IgD-negative memory B cell (primary cell): ENCODE measurements at regions not wholly inside any gene's neighbourhood (a gene's known extent, or its start where the extent isn't known, plus 50 kb on each side); places are given as distances from the start of the nearest gene placed in this dataset.
A peak's percentile ranks its signal among the peaks of the same experiment; 100 is the strongest.

Experiments used
- H3K27ac Mint-ChIP-seq, 3 donors: one replicate each; pipeline ENCODE4 v1.8.0; 2020 to 2022; ENCODE audit warnings: mild to moderate bottlenecking in 3 of 3, mixed read lengths in 3 of 3, moderate library complexity in 1 of 3
- H3K27me3 Mint-ChIP-seq: one replicate; pipeline ENCODE4 v1.8.0; 2021; ENCODE audit warnings: mixed read lengths
- H3K36me3 Mint-ChIP-seq: one replicate; pipeline ENCODE4 v1.8.0; 2020; ENCODE audit warnings: mild to moderate bottlenecking, mixed read lengths
- H3K4me1 Mint-ChIP-seq, 3 donors: one replicate each; pipeline ENCODE4 v1.8.0; 2020 to 2022; ENCODE audit warnings: mixed read lengths in 3 of 3, mild to moderate bottlenecking in 1 of 3
- H3K4me3 Mint-ChIP-seq, 4 donors: one replicate each; pipeline ENCODE4 v1.8.0; 2020 to 2022; ENCODE audit warnings: mild to moderate bottlenecking in 4 of 4, mixed read lengths in 4 of 4, moderate library complexity in 3 of 4
- H3K9me3 Mint-ChIP-seq, 3 donors: one replicate each; pipeline ENCODE4 v1.8.0; 2020 to 2021; ENCODE audit warnings: mixed read lengths in 3 of 3, mild to moderate bottlenecking in 1 of 3

- no peaks in the 10 kb centered on the region for H3K4me1 Mint-ChIP-seq
- no peak overlapping the region for H3K27ac Mint-ChIP-seq
- no peaks in the 10 kb centered on the region for H3K9me3 Mint-ChIP-seq
- H3K36me3 Mint-ChIP-seq = no peaks in the 10 kb centered on the region
- H3K4me3 Mint-ChIP-seq = no peak overlapping the region
- peaks cover 2% of the 10 kb centered on the region for H3K27me3 Mint-ChIP-seq
Observed at GRCh38 chr6:21947731-21948386, 349.0 kb downstream of the PRL start.

- Mint-ChIP-seq H3K27me3 (peaks cover 2% of the 10 kb centered on the region), H3K4me1 (no peaks in the 10 kb centered on the region), H3K9me3 (no peaks in the 10 kb centered on the region)
Observed at GRCh38 chr6:21949211-21949801, 347.5 kb downstream of the PRL start.

GRCh38 chr6:21952367-21952766, 344.5 kb downstream of the PRL start:
- no peaks in the 10 kb centered on the region for H3K36me3 Mint-ChIP-seq
- H3K27ac Mint-ChIP-seq = no peak overlapping the region
- H3K9me3 Mint-ChIP-seq = no peaks in the 10 kb centered on the region
- no peak overlapping the region for H3K4me3 Mint-ChIP-seq
- no peaks in the 10 kb centered on the region for H3K27me3 Mint-ChIP-seq
- no peaks in the 10 kb centered on the region for H3K4me1 Mint-ChIP-seq

More at GRCh38 chr6:21949211-21949801, 347.5 kb downstream of the PRL start:
- Mint-ChIP-seq H3K4me3 (no peak overlapping the region), H3K36me3 (no peaks in the 10 kb centered on the region), H3K27ac (no peak overlapping the region)

- no peaks in the 10 kb centered on the region for H3K4me1 Mint-ChIP-seq
- H3K9me3 Mint-ChIP-seq = peaks cover 0 to 2% (median 0%) of the 10 kb centered on the region in 3 donors
- H3K36me3 Mint-ChIP-seq = no peaks in the 10 kb centered on the region
- H3K27ac Mint-ChIP-seq = no peak overlapping the region
- no peak overlapping the region for H3K4me3 Mint-ChIP-seq
- H3K27me3 Mint-ChIP-seq = no peaks in the 10 kb centered on the region
Observed at GRCh38 chr6:21953831-21954801, 342.7 kb downstream of the PRL start.

- Mint-ChIP-seq H3K4me1 (no peaks in the 10 kb centered on the region), H3K27me3 (no peaks in the 10 kb centered on the region), H3K9me3 (peaks cover 0 to 2% (median 0%) of the 10 kb centered on the region in 3 donors), H3K36me3 (no peaks in the 10 kb centered on the region), H3K4me3 (no peak overlapping the region), H3K27ac (no peak overlapping the region)
Observed at GRCh38 chr6:21955053-21955595, 341.7 kb downstream of the PRL start.

- Mint-ChIP-seq H3K4me1 (no peaks in the 10 kb centered on the region), H3K4me3 (no peak overlapping the region), H3K36me3 (no peaks in the 10 kb centered on the region), H3K27ac (no peak overlapping the region), H3K27me3 (no peaks in the 10 kb centered on the region), H3K9me3 (peaks cover 0 to 2% (median 0%) of the 10 kb centered on the region in 3 donors)
Observed at GRCh38 chr6:21955951-21956350, 340.9 kb downstream of the PRL start.

GRCh38 chr6:21958428-21958827, 338.4 kb downstream of the PRL start:
- no peak overlapping the region for H3K27ac Mint-ChIP-seq
- no peak overlapping the region for H3K4me3 Mint-ChIP-seq
- no peaks in the 10 kb centered on the region for H3K27me3 Mint-ChIP-seq
- H3K4me1 Mint-ChIP-seq = no peaks in the 10 kb centered on the region
- H3K36me3 Mint-ChIP-seq = no peaks in the 10 kb centered on the region
- peaks cover 0 to 3% (median 2%) of the 10 kb centered on the region in 3 donors for H3K9me3 Mint-ChIP-seq

GRCh38 chr6:21961226-21961625, 335.6 kb downstream of the PRL start:
- Mint-ChIP-seq H3K36me3 (no peaks in the 10 kb centered on the region), H3K4me3 (no peak overlapping the region), H3K27ac (no peak overlapping the region), H3K9me3 (peaks cover 0 to 3% (median 2%) of the 10 kb centered on the region in 3 donors), H3K4me1 (peaks cover 0 to 2% (median 0%) of the 10 kb centered on the region in 3 donors), H3K27me3 (peaks cover 2% of the 10 kb centered on the region)

- Mint-ChIP-seq H3K36me3 (no peaks in the 10 kb centered on the region), H3K4me1 (peaks cover 0 to 2% (median 0%) of the 10 kb centered on the region in 3 donors), H3K4me3 (no peak overlapping the region), H3K9me3 (peaks cover 0 to 3% (median 0%) of the 10 kb centered on the region in 3 donors), H3K27ac (no peak overlapping the region), H3K27me3 (peaks cover 2% of the 10 kb centered on the region)
Observed at GRCh38 chr6:21965016-21965415, 331.8 kb downstream of the PRL start.

- H3K27ac Mint-ChIP-seq = no peak overlapping the region
- H3K36me3 Mint-ChIP-seq = no peaks in the 10 kb centered on the region
- peak overlapping the region in 1 of 4 donors; percentile 85 for H3K4me3 Mint-ChIP-seq
- peaks cover 0 to 3% (median 0%) of the 10 kb centered on the region in 3 donors for H3K9me3 Mint-ChIP-seq
- peaks cover 2% of the 10 kb centered on the region for H3K27me3 Mint-ChIP-seq
- H3K4me1 Mint-ChIP-seq = peaks cover 0 to 2% (median 0%) of the 10 kb centered on the region in 3 donors
Observed at GRCh38 chr6:21965953-21966539, 330.8 kb downstream of the PRL start.

GRCh38 chr6:21967056-21967974, 329.5 kb downstream of the PRL start:
- H3K4me3 Mint-ChIP-seq = no peak overlapping the region
- H3K27me3 Mint-ChIP-seq = peaks cover 2% of the 10 kb centered on the region
- H3K4me1 Mint-ChIP-seq = peaks cover 0 to 2% (median 0%) of the 10 kb centered on the region in 3 donors
- H3K9me3 Mint-ChIP-seq = peaks cover 0 to 4% (median 0%) of the 10 kb centered on the region in 3 donors
- peaks cover 2% of the 10 kb centered on the region for H3K36me3 Mint-ChIP-seq
- no peak overlapping the region for H3K27ac Mint-ChIP-seq

- no peak overlapping the region for H3K4me3 Mint-ChIP-seq
Observed at GRCh38 chr6:21968411-21968810, 328.4 kb downstream of the PRL start.

GRCh38 chr6:21969192-21969591, 327.6 kb downstream of the PRL start:
- Mint-ChIP-seq H3K36me3 (peaks cover 2% of the 10 kb centered on the region), H3K4me3 (no peak overlapping the region), H3K27ac (no peak overlapping the region), H3K4me1 (peaks cover 0 to 2% (median 0%) of the 10 kb centered on the region in 3 donors), H3K27me3 (peaks cover 2% of the 10 kb centered on the region), H3K9me3 (peaks cover 0 to 7% (median 5%) of the 10 kb centered on the region in 3 donors)

More at GRCh38 chr6:21968411-21968810, 328.4 kb downstream of the PRL start:
- peaks cover 0 to 7% (median 5%) of the 10 kb centered on the region in 3 donors for H3K9me3 Mint-ChIP-seq
- peaks cover 0 to 2% (median 0%) of the 10 kb centered on the region in 3 donors for H3K4me1 Mint-ChIP-seq
- H3K27me3 Mint-ChIP-seq = peaks cover 2% of the 10 kb centered on the region
- peaks cover 2% of the 10 kb centered on the region for H3K36me3 Mint-ChIP-seq
- no peak overlapping the region for H3K27ac Mint-ChIP-seq
